Tongue (tissue), 1 donor: ENCODE measurements at regions not wholly inside any gene's neighbourhood (a gene's known extent, or its start where the extent isn't known, plus 50 kb on each side); places are given as distances from the start of the nearest gene placed in this dataset.

Experiments
- DNase-seq: peaks from one replicate; pipeline ENCODE4 v3.0.0-alpha.2; 2015

GRCh38 chr6:170232186-170233002, 58.5 kb downstream of the DLL1 start:
- no peak for DNase-seq

- no peak for DNase-seq
Observed at GRCh38 chr6:170231293-170232185, 59.3 kb downstream of the DLL1 start.

GRCh38 chr6:170230520-170231292, 60.2 kb downstream of the DLL1 start:
- no peak for DNase-seq

- DNase-seq: no peak
Observed at GRCh38 chr6:170229851-170230519, 60.9 kb downstream of the DLL1 start.

- DNase-seq: no peak
Observed at GRCh38 chr6:170229396-170229795, 61.5 kb downstream of the DLL1 start.

GRCh38 chr6:170228946-170229310, 62.0 kb downstream of the DLL1 start:
- no peak for DNase-seq

GRCh38 chr6:170227996-170228945, 62.6 kb downstream of the DLL1 start:
- DNase-seq: no peak

GRCh38 chr6:170227521-170227983, 63.3 kb downstream of the DLL1 start:
- DNase-seq: no peak

- no peak for DNase-seq
Observed at GRCh38 chr6:170226647-170227046, 64.2 kb downstream of the DLL1 start.

GRCh38 chr6:170225852-170226417, 64.9 kb downstream of the DLL1 start:
- peak; percentile 80 for DNase-seq

GRCh38 chr6:170224694-170225660, 65.9 kb downstream of the DLL1 start:
- peak; percentile 72 for DNase-seq

GRCh38 chr6:170223718-170224693, 66.9 kb downstream of the DLL1 start:
- no peak for DNase-seq

GRCh38 chr6:170222498-170223471, 68.1 kb downstream of the DLL1 start:
- DNase-seq: no peak

- DNase-seq: no peak
Observed at GRCh38 chr6:170221753-170222400, 69.0 kb downstream of the DLL1 start.

- DNase-seq: no peak
Observed at GRCh38 chr6:170221052-170221752, 69.7 kb downstream of the DLL1 start.
